Stimulated activated naive CD8-positive, alpha-beta T cell treated with anti-CD3 and anti-CD28 coated beads, Interleukin-15, amount 100 ng/mL, for 72 hours (primary cell): ENCODE measurements at regions not wholly inside any gene's neighbourhood (a gene's known extent, or its start where the extent isn't known, plus 50 kb on each side); places are given as distances from the start of the nearest gene placed in this dataset.

Experiments
- ATAC-seq: fragments of 150-1000 bp; cut with Tn5 transposase; 2 replicates; pipeline ENCODE4 v1.10.0; 2021; ENCODE audit warnings: mild to moderate bottlenecking, moderate library complexity
- DNase-seq, 2 donors: peaks; one replicate each; pipeline ENCODE4 v3.0.0; 2021 to 2022
- H3K27ac Mint-ChIP-seq, 2 donors: one replicate each; pipeline ENCODE4 v1.8.0; 2022; ENCODE audit warnings: mild to moderate bottlenecking in 2 of 2, mixed read lengths in 2 of 2, moderate library complexity in 2 of 2
- H3K27me3 Mint-ChIP-seq: one replicate; pipeline ENCODE4 v1.8.0; 2022; ENCODE audit warnings: mixed read lengths
- H3K4me1 Mint-ChIP-seq: one replicate; pipeline ENCODE4 v1.8.0; 2022; ENCODE audit warnings: mild to moderate bottlenecking, mixed read lengths
- H3K4me3 Mint-ChIP-seq, 2 donors: one replicate each; pipeline ENCODE4 v1.8.0; 2022; ENCODE audit warnings: mild to moderate bottlenecking in 2 of 2, mixed read lengths in 2 of 2, moderate library complexity in 1 of 2
- H3K9me3 Mint-ChIP-seq, 2 donors: one replicate each; pipeline ENCODE4 v1.8.0; 2022; ENCODE audit warnings: mixed read lengths in 2 of 2

DNA sequence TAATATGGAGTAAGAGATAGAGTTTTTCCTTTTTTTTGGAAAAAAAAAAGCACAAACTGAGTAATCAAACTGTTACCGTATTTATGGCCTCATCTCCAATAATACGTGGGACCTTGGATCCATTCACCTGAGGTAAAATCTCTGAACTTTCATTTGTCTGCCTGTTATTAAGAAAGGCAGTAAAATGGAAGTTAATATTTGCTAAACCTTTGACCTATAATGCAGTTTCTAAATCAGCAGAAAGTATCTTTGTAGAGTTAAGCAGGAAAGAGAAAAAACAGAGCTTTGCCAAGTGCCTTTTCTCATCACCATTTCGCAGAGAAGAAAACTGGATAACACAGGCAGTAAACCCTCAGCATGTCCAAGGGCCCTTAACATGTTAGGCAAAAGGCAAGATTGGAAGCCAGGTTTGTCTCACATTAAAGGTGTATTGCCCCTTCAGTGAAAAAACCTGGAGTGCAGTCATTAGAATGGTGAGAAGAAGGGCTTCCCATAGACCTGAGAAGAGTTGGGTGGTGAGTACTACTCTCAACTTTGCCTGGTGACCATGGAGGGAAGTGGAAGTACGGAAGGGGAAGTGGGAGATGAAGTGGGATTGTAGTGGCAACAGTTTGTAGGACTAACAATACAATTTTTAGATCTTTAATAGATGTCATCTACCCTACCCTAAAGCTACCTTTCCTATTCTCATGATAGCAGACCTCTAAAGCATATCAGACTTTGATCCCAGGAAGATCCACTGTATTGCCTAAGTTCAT, 65.4 kb upstream of the GRAMD2B start:
- H3K9me3 Mint-ChIP-seq: no peaks in the 10 kb centered on the region
- H3K4me3 Mint-ChIP-seq: no peak overlapping the region
- H3K27ac Mint-ChIP-seq: no peak overlapping the region
- no peaks in the 10 kb centered on the region for H3K27me3 Mint-ChIP-seq
- ATAC-seq: no peak
- peaks cover 33% of the 10 kb centered on the region for H3K4me1 Mint-ChIP-seq
- DNase-seq: no peak

DNA sequence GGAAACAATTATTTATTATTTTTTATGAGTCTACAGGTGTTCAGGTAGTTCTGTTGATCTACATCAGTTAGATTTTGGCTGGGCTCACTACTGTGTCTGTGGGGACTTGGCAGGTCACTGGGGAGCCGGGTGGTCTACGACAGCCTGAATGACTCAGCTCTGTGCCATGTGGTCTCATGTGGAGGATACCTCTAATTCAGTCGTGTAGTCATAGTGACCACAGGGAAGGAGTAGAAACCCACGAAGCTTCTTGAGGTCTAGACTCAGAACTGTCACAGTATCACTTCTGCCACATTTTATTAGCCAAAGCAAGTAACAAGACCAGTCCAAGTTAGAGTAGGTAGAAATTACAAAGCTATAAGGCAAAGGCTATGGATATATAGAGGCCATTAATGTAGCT, 64.7 kb upstream of the GRAMD2B start:
- H3K9me3 Mint-ChIP-seq: no peaks in the 10 kb centered on the region
- no peaks in the 10 kb centered on the region for H3K27me3 Mint-ChIP-seq
- peak; percentile 12 to 44 for DNase-seq
- peaks cover 33% of the 10 kb centered on the region for H3K4me1 Mint-ChIP-seq
- no peak overlapping the region for H3K27ac Mint-ChIP-seq
- peak; percentile 90 for ATAC-seq
- H3K4me3 Mint-ChIP-seq: no peak overlapping the region

DNA sequence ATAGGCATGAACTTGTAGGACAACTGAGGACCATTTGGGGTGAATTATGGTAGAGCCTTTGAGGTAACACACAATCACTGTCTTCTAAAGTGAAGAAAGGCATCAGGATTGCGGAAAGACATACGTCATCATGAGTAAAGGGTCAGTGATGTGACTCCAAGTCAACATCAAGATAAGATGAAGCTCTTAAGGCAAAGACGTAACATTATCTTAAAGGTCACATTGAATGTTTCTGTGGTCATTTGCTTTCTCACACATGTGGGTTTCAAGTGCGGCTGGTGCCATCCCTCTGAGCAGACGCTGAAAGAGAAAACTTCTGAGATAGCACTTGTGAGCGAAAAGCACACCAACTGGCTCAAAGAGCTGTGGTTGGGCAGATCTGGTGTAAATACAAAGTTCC, 63.3 kb upstream of the GRAMD2B start:
- no peak for ATAC-seq

DNA sequence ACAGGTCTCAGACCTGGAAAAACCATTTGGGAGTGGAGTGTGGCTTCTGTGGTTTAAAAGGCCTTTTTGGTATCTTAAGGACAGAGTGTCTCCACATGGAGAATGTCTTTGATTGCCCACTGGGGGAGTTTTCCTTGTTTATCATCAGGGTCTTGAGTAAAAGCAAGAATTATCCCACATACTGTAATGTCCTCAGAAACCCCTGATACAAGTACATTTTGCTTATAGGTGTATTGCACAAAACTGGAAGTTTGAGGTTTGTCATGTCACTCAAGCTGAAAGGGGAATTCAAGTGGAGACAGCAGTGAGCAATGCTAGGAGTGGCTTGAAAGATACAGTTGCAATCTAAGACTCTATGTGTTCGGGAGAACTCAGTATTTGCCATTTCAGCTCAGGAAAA, 62.7 kb upstream of the GRAMD2B start:
- Mint-ChIP-seq H3K9me3 (no peaks in the 10 kb centered on the region), H3K27me3 (no peaks in the 10 kb centered on the region), H3K27ac (no peak overlapping the region), H3K4me1 (peaks cover 19% of the 10 kb centered on the region), H3K4me3 (no peak overlapping the region)
- DNase-seq (no peak), ATAC-seq (no peak)

More for the DNA sequence above, 63.3 kb upstream of the GRAMD2B start:
- DNase-seq: no peak
- peaks cover 25% of the 10 kb centered on the region for H3K4me1 Mint-ChIP-seq
- H3K27me3 Mint-ChIP-seq: no peaks in the 10 kb centered on the region
- H3K27ac Mint-ChIP-seq: no peak overlapping the region
- H3K4me3 Mint-ChIP-seq: no peak overlapping the region
- H3K9me3 Mint-ChIP-seq: no peaks in the 10 kb centered on the region

DNA sequence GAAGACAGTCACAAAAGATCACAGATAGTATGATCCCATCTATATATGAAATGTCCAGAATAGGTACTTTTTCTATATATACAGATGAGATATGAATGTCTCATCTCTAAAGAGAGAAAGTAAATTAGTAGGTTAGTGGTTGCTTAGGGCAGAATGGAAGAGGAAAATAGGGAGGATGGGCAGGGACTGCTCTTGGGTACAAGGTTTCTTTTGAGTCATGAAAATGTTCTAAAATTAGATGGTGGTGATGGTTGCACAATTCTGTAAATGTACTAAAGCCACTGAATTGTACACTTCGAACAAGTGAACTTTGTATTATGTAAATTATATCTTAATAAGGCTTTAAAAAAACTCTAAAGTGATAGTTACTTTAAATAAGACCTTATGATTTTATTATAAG, 59.6 kb upstream of the GRAMD2B start:
- no peaks in the 10 kb centered on the region for H3K9me3 Mint-ChIP-seq
- H3K4me1 Mint-ChIP-seq: peaks cover 15% of the 10 kb centered on the region
- H3K27ac Mint-ChIP-seq: no peak overlapping the region
- no peak overlapping the region for H3K4me3 Mint-ChIP-seq
- no peaks in the 10 kb centered on the region for H3K27me3 Mint-ChIP-seq
- DNase-seq (no peak), ATAC-seq (peak; percentile 78)

DNA sequence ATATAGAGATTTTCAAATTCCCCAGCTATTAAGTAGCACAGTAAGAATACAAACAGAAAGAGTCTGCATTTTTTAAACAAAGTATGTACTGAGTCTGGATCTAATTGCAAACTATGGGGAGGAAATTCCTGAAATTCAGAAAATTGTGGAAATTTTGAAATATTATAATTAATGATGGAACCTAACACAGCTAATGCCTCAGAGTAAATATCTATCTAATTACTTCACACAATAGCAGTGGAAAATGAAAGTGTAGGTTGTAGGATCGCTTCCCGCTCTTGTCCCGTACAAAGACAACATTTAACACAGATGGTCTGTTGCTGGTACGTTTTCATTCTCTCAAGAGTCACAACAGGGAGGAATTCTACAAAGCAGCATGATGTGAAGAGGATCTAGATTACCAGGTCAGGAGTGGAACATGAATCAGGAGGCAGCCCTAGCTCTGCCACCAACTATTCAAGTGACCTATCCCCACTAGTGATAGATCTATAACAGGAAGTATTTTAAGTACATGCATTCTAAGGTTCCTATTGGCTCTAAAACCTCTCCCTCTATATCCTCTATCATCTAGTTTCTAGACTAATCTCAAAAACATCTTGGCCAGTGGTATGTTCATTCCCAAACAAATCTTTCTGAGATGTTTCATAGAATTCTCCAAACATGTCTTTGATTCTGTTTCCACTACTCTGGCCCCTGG, 58.9 kb upstream of the GRAMD2B start:
- no peak for ATAC-seq
- Mint-ChIP-seq H3K4me3 (no peak overlapping the region), H3K4me1 (peaks cover 12% of the 10 kb centered on the region), H3K9me3 (no peaks in the 10 kb centered on the region), H3K27me3 (no peaks in the 10 kb centered on the region), H3K27ac (no peak overlapping the region)
- DNase-seq: no peak

DNA sequence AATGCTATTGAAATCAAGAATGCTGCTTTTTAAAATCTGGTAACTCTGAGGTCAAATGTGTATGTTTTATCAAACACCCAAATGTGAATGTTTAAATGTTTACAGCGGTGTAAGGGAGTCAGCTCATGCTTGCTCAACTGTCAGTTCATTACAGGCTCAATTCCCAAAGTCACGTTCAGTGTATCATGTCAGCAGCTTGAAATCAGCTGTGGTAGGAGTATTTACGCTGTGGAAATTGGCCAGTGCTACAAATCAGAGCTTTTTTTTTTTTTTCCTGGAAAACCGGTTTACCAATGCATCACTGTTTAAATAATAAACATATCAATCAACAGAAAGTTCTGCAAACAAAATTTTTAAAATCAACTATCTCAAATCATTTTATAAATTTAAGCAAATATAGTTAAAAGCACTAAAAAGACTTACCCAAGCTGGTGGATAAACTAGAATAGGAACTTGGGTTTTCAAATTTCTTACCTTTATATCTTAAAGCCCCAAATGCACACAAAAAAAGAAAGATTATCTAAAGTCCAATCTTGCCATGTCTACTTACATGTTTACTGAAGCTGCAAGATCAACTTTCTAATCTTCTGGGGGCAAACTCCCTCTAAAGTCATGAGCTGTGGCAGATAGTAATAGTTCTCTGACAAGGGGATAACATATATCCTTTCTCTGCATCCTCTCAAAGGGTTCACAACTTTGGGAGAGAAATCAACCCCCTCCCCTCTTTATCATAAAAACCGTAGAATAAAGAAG, 57.6 kb upstream of the GRAMD2B start:
- DNase-seq (no peak), ATAC-seq (no peak)
- Mint-ChIP-seq H3K27me3 (no peaks in the 10 kb centered on the region), H3K9me3 (no peaks in the 10 kb centered on the region), H3K4me1 (peaks cover under 1% of the 10 kb centered on the region), H3K4me3 (no peak overlapping the region), H3K27ac (no peak overlapping the region)

DNA sequence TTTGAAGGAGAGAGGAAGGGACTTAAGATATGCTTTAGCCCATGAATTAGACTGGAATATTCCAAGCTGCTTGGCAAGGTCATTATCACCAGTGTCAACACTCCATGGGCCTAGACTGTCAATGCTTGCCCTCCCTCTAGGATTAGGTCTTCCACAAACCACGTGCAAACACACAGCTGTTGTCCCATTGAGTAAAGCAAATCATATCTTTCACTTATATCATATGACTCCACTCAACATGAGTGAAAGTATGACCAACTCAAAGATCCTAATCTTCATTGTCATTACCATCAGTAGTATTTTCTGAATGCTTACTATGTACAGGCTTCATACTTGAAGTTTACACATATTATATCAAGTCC, 57.0 kb upstream of the GRAMD2B start:
- Mint-ChIP-seq H3K27ac (no peak overlapping the region), H3K4me3 (no peak overlapping the region), H3K4me1 (no peaks in the 10 kb centered on the region), H3K9me3 (no peaks in the 10 kb centered on the region), H3K27me3 (no peaks in the 10 kb centered on the region)
- DNase-seq: no peak
- ATAC-seq: peak; percentile 26

DNA sequence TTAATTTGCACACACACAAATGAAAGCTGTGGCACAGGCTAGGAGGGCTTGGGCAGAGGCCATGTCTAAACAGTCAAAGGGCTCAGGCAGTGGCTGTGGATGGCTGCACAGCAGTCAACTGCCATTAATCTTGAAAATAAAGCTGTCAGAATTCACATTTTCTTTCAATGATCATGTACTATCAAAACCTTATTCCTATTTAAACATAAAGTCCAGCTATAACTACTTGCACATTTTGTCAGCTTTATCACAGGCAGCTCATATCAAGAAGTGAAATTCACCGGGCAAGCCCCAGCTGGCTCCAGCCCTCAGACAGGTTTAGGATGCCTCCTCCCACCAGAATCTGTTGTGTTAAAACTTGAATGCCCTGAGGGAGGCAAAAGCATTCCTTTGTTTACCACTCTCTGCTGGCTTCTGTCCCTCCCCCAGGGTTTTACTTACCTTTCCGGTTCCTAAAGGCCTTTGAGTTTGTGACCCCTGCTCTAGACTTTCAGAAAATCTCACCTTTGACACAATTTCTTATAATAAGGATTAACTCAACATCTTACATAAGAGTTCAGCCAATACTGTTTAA, 54.9 kb upstream of the GRAMD2B start:
- DNase-seq (no peak), ATAC-seq (no peak)
- Mint-ChIP-seq H3K4me3 (no peak overlapping the region), H3K27me3 (no peaks in the 10 kb centered on the region), H3K9me3 (no peaks in the 10 kb centered on the region), H3K27ac (peak overlapping the region in 1 of 2 donors; percentile 7), H3K4me1 (peaks cover under 1% of the 10 kb centered on the region)

DNA sequence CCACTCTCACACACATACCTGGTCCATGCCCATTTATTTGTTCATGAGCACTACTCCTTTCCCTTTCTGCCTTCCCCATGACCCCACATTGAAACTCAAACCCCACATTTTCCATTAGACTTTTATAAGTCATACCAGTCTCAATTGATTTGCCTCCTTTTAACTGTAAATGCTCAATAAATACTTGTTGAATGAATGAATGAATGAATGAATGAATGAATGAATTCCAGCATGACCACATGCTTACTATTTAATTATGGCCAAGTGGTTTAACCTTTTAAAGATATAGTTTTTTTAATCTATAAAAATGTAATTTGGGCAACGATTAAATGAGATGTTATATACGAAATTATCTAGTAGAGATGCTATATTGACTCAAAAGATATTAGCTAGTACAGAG, 54.1 kb upstream of the GRAMD2B start:
- no peak overlapping the region for H3K4me3 Mint-ChIP-seq
- no peak for ATAC-seq
- no peak overlapping the region for H3K27ac Mint-ChIP-seq
- H3K4me1 Mint-ChIP-seq: peaks cover 8% of the 10 kb centered on the region
- no peak for DNase-seq
- H3K27me3 Mint-ChIP-seq: no peaks in the 10 kb centered on the region
- H3K9me3 Mint-ChIP-seq: no peaks in the 10 kb centered on the region

DNA sequence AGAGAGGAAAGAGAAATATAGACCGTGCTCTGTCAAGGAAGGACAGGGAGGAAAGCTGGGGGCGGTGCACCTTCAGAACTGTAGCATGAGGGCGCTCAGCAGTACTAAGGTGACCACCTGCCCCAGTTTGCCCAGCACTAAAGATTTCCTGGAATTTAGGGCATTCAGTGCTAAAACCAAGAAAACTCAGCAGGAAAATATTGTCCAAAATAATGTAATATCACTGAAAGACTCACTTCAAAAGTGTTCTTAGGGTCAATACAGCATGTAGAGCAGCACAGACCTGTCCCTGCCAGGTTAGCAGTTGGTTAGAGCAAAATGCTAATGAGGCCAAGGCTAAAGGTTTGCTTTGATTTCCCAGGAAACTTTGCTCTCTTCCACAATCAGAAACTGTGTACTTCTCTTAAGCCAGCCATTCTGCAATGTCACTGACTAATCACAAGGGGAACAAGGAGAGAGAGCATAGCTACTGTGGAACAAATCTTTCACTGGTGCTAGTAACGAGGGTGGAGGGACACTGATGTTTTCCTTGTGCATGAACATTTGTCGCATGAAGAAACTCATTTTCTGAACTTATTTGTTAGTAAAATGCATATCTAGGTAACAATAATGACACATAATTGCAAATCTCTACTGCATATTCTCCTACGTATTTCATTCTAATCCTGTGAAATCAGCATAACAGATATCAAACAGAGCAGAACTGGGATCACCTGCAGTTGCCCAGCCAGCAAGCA, 53.0 kb upstream of the GRAMD2B start:
- no peak overlapping the region for H3K27ac Mint-ChIP-seq
- H3K4me3 Mint-ChIP-seq: no peak overlapping the region
- ATAC-seq (no peak), DNase-seq (no peak)
- peaks cover 14% of the 10 kb centered on the region for H3K4me1 Mint-ChIP-seq
- H3K27me3 Mint-ChIP-seq: no peaks in the 10 kb centered on the region
- H3K9me3 Mint-ChIP-seq: no peaks in the 10 kb centered on the region

DNA sequence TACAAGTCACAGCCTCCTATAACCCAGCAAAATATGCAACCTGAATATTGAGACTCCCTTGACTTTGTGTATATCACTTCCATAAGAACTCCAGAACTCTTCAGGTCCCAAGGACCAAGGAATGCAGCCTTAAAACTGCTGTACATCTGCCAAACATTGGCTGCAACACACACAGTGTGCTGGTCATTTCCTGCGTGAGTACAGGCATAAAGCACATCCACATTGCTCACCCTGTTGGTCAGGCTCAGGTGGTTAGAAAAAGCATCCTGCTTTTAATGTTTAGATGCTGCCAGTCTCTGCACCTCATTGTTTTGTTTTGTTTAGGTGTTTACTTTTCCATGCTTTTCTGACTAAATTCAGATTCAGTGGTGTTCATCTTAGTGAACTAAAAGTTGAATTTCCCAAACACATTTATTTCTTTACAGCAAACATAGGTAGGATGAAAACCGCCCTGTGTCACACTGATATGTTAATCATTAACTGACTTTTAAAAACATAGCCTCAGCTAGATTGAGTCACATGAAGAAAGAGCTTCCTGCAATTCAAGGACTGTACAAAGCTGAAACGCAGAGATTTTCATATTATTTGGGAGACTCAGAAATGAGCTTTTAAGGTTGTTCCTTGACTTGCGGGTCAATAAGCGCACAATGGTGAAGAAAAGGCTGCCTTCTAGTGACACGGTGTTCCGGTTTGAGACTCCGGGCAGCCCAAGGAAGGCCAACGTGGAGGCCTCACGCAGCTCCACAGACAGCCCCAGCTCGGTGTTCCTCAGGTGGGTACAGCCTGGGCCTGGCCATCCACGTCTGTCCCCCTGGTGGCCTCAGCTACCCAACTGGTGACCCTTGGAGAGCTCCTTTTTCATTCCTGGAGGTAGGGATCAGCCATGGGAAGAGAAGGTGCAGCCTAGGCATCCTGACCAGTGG, 52.2 kb upstream of the GRAMD2B start:
- DNase-seq: no peak
- Mint-ChIP-seq H3K4me3 (no peak overlapping the region), H3K27ac (no peak overlapping the region)

DNA sequence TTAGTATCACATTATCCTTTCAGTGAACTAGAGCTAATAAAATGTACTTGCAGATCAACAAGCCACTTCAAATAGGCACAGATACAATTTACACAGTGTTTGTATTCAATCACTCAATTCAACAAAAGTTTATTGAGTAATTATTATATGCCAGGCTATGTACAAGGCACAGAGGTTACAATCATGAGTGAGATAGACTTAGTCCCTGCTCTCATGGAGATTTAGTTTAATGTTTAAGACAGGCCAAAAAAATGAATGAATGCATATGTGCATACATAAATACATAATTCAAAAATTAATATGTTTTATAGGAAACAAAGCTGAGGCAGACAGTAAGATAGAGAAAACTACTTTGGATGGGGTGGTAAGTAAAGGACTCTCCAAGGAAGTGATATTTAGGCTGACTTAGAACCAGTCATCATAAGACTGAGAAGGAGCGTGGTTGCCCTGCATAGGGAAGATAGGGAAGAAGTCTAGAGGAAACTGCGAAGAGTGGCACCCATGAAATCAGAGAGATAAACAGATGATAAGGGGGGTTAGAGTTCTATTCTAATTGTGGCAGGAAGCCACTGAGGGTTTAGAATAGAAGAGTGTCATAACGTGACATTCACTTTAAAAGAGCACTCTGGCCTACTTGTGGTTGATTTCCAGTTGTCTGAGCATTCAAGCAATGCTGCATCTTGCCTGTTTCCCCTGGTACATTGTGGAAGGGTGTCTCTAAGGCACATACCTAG, 49.7 kb upstream of the GRAMD2B start:
- DNase-seq (no peak), ATAC-seq (peak; percentile 71)
- Mint-ChIP-seq H3K4me3 (no peak overlapping the region), H3K4me1 (peaks cover 14% of the 10 kb centered on the region), H3K27me3 (no peaks in the 10 kb centered on the region), H3K9me3 (no peaks in the 10 kb centered on the region), H3K27ac (peak overlapping the region in 1 of 2 donors; percentile 1)

More for the DNA sequence above, 52.2 kb upstream of the GRAMD2B start:
- H3K9me3 Mint-ChIP-seq: no peaks in the 10 kb centered on the region
- no peaks in the 10 kb centered on the region for H3K27me3 Mint-ChIP-seq
- peaks cover 14% of the 10 kb centered on the region for H3K4me1 Mint-ChIP-seq
- ATAC-seq: peak; percentile 45
